SK-N-SH treated with all-trans-retinoic acid at 6 μM for 48 hours (cell line): ENCODE measurements at regions not wholly inside any gene's neighbourhood (a gene's known extent, or its start where the extent isn't known, plus 50 kb on each side); places are given as distances from the start of the nearest gene placed in this dataset.
"Not testable (repeated sequence)": the region's sequence is repeated elsewhere in the genome, so short reads cannot be mapped to it uniquely, and the experiment has no call there.

Experiments used
- ARNTL ChIP-seq: fragments of 450-650 bp; formaldehyde crosslinking; IDR thresholded peaks from 2 replicates; pipeline ENCODE4 v1.5.0; 2020; ENCODE audit warnings: low read depth, mild to moderate bottlenecking, moderate library complexity, borderline replicate concordance
- CSRNP3 ChIP-seq: fragments of 250-450 bp; sonication (Bioruptor Pico); IDR thresholded peaks from 2 replicates; pipeline ENCODE4 v1.5.1; 2021; ENCODE audit warnings: mild to moderate bottlenecking, moderate library complexity
- ISL1 ChIP-seq: fragments of 250-450 bp; sonication (Bioruptor Pico); IDR thresholded peaks from 2 replicates; pipeline ENCODE4 v2.1.2; 2022; ENCODE audit warnings: mild to moderate bottlenecking, moderate library complexity
- OSR1 ChIP-seq: fragments of 250-450 bp; sonication (Bioruptor Pico); IDR thresholded peaks from 2 replicates; pipeline ENCODE4 v1.8.0; 2022; ENCODE audit warnings: moderate library complexity, mild to moderate bottlenecking, inconsistent platforms
- PATZ1 ChIP-seq: fragments of 250-450 bp; sonication (Bioruptor Pico); IDR thresholded peaks from 2 replicates; pipeline ENCODE4 v1.8.0; 2020; ENCODE audit warnings: mild to moderate bottlenecking, moderate library complexity, borderline replicate concordance
- PPARA ChIP-seq: fragments of 250-450 bp; sonication (Bioruptor Pico); IDR thresholded peaks from 2 replicates; pipeline ENCODE4 v1.5.0; 2020; ENCODE audit warnings: mild to moderate bottlenecking, borderline replicate concordance
- RARB ChIP-seq: fragments of 250-450 bp; sonication (Bioruptor Pico); IDR thresholded peaks from 2 replicates; pipeline ENCODE4 v1.8.0; 2021; ENCODE audit warnings: mild to moderate bottlenecking, moderate library complexity
- SNAI2 ChIP-seq: fragments of 250-450 bp; sonication (Bioruptor Pico); IDR thresholded peaks from 2 replicates; pipeline ENCODE4 v1.5.0; 2020; ENCODE audit warnings: mild to moderate bottlenecking, moderate library complexity
- TOX ChIP-seq: fragments of 250-450 bp; sonication (Bioruptor Pico); IDR thresholded peaks from 2 replicates; pipeline ENCODE4 v1.8.0; 2021; ENCODE audit warnings: mild to moderate bottlenecking, moderate library complexity, borderline replicate concordance
- ZFP3 ChIP-seq: fragments of 250-450 bp; sonication (Bioruptor Pico); IDR thresholded peaks from 2 replicates; pipeline ENCODE4 v1.5.0; 2020; ENCODE audit warnings: mild to moderate bottlenecking, moderate library complexity
- ZFP30 ChIP-seq: fragments of 450-650 bp; formaldehyde crosslinking; IDR thresholded peaks from 2 replicates; pipeline ENCODE4 v1.5.0; 2022; ENCODE audit warnings: mild to moderate bottlenecking, moderate library complexity
- ZNF70 ChIP-seq: fragments of 450-650 bp; formaldehyde crosslinking; IDR thresholded peaks from 2 replicates; pipeline ENCODE4 v1.5.0; 2020; ENCODE audit warnings: mild to moderate bottlenecking, moderate library complexity

GRCh38 chr17:65291301-65291700 lies 154.1 kb downstream of the RGS9 start:
- not testable (repeated sequence) for TF ChIP-seq CSRNP3; TOX (CRISPR knock-in tag); ZNF70 (CRISPR knock-in tag); ARNTL (CRISPR knock-in tag); OSR1 (CRISPR knock-in tag); PATZ1; SNAI2 (CRISPR knock-in tag); ZFP30 (CRISPR knock-in tag); PPARA (CRISPR knock-in tag); RARB; ZFP3; ISL1 (CRISPR knock-in tag)
